NCI-H774 (cell line): ENCODE measurements at regions not wholly inside any gene's neighbourhood (a gene's known extent, or its start where the extent isn't known, plus 50 kb on each side); places are given as distances from the start of the nearest gene placed in this dataset.
"Not testable (repeated sequence)": the region's sequence is repeated elsewhere in the genome, so short reads cannot be mapped to it uniquely, and the experiment has no call there.

Experiments used
- DNase-seq: peaks from one replicate; lab custom pipeline; 2025; lab: John Stamatoyannopoulos, UW

GRCh38 chr20:7171911-7172310 lies 404.4 kb downstream of the BMP2 start:
- DNase-seq, result no peak

GRCh38 chr20:7174554-7174953 lies 407.1 kb downstream of the BMP2 start:
- DNase-seq, result no peak

GRCh38 chr20:7175827-7176226 lies 408.3 kb downstream of the BMP2 start:
- not testable (repeated sequence) for DNase-seq

GRCh38 chr20:7178004-7178403 lies 410.5 kb downstream of the BMP2 start:
- no peak for DNase-seq

- no peak for DNase-seq
Observed at GRCh38 chr20:7180256-7181045, 413.0 kb downstream of the BMP2 start.

DNA sequence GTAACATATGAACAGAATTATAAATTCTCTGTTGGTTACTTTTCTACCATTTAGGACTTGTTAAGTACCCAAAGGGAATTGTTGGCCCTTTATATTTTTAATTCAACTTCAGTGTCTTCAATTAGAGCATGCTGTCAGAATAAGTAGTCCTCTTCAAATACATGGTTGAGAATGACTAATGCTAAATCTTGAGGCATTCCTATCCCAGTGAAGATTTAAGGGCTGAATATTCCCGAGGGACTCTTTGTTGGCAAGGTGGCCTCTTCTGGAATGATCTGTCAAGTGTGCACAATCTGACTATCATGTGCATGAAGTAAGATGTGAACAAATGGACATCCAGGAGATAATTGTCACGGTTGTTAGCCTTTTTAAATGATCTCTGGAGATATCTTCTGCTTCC lies 421.7 kb downstream of the BMP2 start:
- no peak for DNase-seq

- DNase-seq, result no peak
Observed at GRCh38 chr20:7193681-7194080, 426.2 kb downstream of the BMP2 start.

DNA sequence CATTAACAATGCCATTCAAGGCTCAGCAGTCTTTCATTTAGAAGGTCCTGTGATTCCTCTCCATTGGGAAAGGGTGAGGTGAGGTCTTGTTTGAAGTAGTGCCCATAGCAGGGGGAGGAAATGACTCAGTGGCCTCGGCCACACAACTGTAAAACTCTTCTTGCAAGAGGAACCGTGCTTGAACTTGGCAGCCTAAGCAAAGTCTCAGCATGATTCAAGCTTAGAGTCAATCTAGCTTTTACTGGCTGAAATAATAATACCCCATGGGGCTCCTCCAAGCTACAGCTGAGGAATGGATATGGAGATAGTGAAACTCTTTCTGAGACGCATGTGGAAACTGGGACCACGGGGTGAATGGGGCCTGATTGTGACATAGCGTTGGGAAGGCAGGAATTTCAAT lies 428.2 kb downstream of the BMP2 start:
- no peak for DNase-seq

GRCh38 chr20:7196481-7196880 lies 429.0 kb downstream of the BMP2 start:
- DNase-seq, result no peak

GRCh38 chr20:7199861-7200260 lies 432.4 kb downstream of the BMP2 start:
- DNase-seq, result no peak

DNA sequence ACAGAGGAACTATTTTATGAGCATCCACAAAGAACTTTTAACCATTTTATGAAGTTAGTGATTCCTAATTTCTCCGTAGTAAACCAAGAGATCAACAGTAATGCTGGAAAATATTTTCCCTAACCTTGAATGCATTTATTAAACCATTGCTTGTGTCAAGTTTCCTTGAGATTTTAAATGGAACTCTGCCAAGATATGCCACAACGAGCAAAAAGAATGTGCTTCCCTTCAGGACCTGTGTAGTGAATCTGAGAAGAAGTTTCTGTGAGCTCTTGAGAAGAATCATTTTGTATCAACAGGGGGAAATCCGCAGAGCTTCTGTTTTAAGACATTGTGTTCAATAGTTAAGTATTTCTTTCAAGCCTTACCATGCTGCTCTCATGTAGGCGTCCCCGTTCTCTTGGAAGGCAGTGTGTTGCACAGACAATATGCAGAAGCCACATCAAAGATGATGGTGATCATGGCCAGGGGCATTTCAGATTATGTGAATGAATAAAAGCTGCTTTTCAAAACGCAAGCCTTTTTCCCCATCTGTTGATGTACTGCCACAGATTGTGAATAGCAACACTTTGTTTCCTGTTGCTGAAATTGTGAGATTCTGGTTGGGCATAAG lies 439.8 kb downstream of the BMP2 start:
- no peak for DNase-seq

DNA sequence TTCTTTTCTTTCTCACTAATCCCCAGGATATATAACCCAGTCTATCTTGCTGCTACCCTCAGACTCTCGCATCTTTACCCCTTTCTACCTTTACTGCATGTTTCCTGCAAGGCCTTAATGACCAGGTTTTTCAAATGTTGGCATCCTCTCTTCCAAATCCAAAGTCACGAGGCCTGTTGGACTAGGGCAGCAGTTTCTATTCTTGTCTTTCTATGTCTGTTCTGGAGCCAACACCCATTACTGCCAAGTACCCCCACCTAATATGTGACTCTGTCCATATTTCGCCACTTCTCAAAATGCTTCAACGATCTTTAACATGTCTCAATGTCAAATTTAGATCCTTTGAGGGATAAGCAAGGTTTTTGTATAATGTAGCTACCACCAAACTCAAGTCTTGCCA lies 443.4 kb downstream of the BMP2 start:
- no peak for DNase-seq

DNA sequence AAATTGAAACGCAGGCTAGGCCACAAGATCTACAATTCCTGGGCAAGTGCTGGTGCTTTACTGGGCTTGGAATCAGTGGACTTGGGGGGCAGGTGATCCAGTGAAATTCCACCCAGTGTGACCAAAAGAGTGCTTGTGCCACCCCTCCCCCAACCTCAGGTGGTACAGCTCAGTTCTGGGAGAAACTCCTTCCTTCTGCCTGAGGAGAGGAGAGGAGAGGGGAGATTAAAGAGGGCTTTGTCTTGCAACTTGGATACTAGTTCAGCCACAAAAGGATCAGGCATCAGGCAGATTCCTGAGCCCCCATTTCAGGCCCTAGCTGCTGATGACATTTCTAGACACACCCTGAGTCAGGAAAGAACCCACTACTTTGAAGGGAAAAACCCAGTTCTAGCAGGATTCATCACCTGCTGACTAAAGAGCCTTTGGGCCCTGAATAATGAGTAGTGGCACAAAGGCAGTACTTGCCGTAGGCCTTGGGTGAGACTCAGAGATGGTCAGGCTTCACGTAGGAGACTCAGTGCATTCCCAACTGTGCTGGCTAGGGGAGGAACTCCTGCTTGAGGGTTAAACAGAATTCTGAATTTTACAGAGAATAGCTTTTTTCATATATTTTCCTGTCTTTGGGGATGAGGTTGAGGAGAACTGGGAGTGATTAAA lies 446.7 kb downstream of the BMP2 start:
- DNase-seq, result no peak

DNA sequence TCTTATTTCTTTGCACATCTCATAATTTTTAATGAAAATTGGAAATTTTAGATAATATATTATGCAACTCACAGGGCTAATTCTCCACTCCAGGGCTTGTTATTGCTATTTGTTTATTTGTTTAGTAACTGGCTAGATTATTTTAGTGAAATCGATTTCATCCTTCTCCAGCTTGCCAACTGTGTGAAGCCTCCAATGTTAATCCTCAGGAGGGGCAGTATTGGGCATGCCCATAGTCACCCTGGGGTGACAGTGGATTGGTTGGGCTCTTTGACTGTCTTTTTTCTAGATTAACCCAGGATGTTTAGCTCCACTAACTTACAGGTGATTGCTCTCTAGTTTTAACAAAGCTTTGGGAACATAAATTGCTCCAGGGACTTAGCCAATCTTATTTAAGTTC lies 450.1 kb downstream of the BMP2 start:
- DNase-seq, result no peak

- DNase-seq, result no peak
Observed at GRCh38 chr20:7220755-7221154, 453.3 kb downstream of the BMP2 start.

- DNase-seq, result no peak
Observed at GRCh38 chr20:7226156-7226555, 458.7 kb downstream of the BMP2 start.

- DNase-seq, result no peak
Observed at GRCh38 chr20:7231303-7231702, 463.8 kb downstream of the BMP2 start.

DNA sequence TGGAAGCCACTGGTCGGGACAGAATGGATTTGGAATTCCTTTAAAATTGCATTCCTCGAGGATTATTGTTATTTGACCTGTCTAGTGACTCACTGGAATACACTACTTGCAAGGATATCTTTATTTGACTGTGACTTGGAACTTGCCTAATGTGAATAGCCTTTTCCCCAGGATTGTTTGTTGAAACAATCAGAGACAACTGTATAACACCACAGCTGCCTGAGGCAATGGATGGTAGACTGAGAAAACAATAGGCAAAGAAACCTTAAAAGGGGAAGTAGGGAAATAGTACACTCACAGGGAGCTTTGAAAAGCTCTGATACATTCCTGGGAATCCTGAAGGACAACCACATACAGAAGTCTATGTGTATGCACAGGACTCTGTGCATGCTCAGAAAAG lies 465.3 kb downstream of the BMP2 start:
- no peak for DNase-seq

DNA sequence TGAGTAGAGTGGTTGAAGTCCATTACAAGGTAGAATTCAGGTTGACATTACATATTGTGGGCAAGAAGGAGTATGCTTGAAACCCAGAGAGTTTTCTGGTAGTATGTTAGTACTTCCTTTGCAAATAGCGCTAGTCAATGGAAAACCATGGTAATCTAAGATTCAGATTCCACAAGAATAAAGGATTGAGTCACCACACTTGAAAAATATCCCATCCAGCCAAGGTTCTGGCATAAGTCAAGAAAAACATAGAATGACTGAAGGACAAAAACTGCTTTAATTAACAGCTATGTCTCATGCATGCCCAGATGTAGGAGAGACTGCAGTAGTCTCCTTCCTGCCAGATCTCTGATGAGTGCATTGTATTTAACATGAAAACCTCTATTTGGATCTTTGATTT lies 469.8 kb downstream of the BMP2 start:
- DNase-seq, result no peak

- no peak for DNase-seq
Observed at GRCh38 chr20:7240490-7240889, 473.0 kb downstream of the BMP2 start.

GRCh38 chr20:7248281-7249201 lies 481.1 kb downstream of the BMP2 start:
- no peak for DNase-seq

GRCh38 chr20:7250337-7250736 lies 482.9 kb downstream of the BMP2 start:
- no peak for DNase-seq
